Mucosa of descending colon (tissue), 3 donors: ENCODE measurements at regions not wholly inside any gene's neighbourhood (a gene's known extent, or its start where the extent isn't known, plus 50 kb on each side); places are given as distances from the start of the nearest gene placed in this dataset.
"Not testable (repeated sequence)": the region's sequence is repeated elsewhere in the genome, so short reads cannot be mapped to it uniquely, and the experiment has no call there.

Source experiments
- ATAC-seq: fragments of 200-7000 bp; cut with Tn5 transposase; one replicate; pipeline ENCODE4 v1.9.1; 2020; ENCODE audit warnings: mild to moderate bottlenecking, moderate library complexity
- DNase-seq, 3 donors: peaks; one replicate each; pipeline ENCODE4 v3.0.0-alpha.2; 2020
- H3K36me3 ChIP-seq: fragments of 200-600 bp; one replicate; pipeline ENCODE4 v1.8.0; 2021; ENCODE audit warnings: low read depth, mild to moderate bottlenecking
- H3K4me1 ChIP-seq: fragments of 200-600 bp; one replicate; pipeline ENCODE4 v1.8.0; 2021; ENCODE audit warnings: low read depth, mild to moderate bottlenecking
- H3K4me3 ChIP-seq: fragments of 200-600 bp; one replicate; pipeline ENCODE4 v1.8.0; 2021; ENCODE audit warnings: mild to moderate bottlenecking
- H3K9me3 ChIP-seq: fragments of 200-600 bp; one replicate; pipeline ENCODE4 v1.8.0; 2021; ENCODE audit warnings: mild to moderate bottlenecking
- CTCF ChIP-seq: fragments of 200-600 bp; IDR thresholded peaks from one replicate; pipeline ENCODE4 v1.8.0; 2022; ENCODE audit warnings: antibody characterized with exemption, mild to moderate bottlenecking
- intact Hi-C, 2 donors: fragments of 100-400 bp; cut with DNase I in 1 of 2; cut with micrococcal nuclease in 1 of 2; formaldehyde crosslinking; loops; one replicate each; pipeline versions ENCODE4 v1.11.0 to v1.11.1; 2022; cut with DNase I, micrococcal nuclease
- donor health status: DM: no; HTN: no; CAD: no; lungs with moderate emphysema.
- donor health status: DM: no; HTN: no; CAD: no.
- donor health status: DM: no; HTN: yes; CAD: no.

- no peaks in the 10 kb centered on the region for H3K36me3 ChIP-seq
- ATAC-seq (no peak), DNase-seq (no peak)
- intact Hi-C loops = no loop called here
- no peak for TF ChIP-seq CTCF
- H3K4me3 ChIP-seq = no peak overlapping the region
- no peaks in the 10 kb centered on the region for H3K9me3 ChIP-seq
- no peaks in the 10 kb centered on the region for H3K4me1 ChIP-seq
These were observed 247.4 kb upstream of the ST6GAL2 start for GRCh38 chr2:107133412-107133811.

GRCh38 chr2:107136733-107137132 is 250.8 kb upstream of the ST6GAL2 start:
- DNase-seq (no peak), ATAC-seq (no peak)
- no peaks in the 10 kb centered on the region for H3K9me3 ChIP-seq
- no peaks in the 10 kb centered on the region for H3K36me3 ChIP-seq
- TF ChIP-seq CTCF = no peak
- H3K4me3 ChIP-seq = no peak overlapping the region
- intact Hi-C loops = no loop called here
- H3K4me1 ChIP-seq = no peaks in the 10 kb centered on the region

GRCh38 chr2:107137706-107138105 is 251.7 kb upstream of the ST6GAL2 start:
- Histone ChIP-seq H3K4me3 (no peak overlapping the region), H3K9me3 (no peaks in the 10 kb centered on the region), H3K4me1 (no peaks in the 10 kb centered on the region), H3K36me3 (no peaks in the 10 kb centered on the region)
- DNase-seq = no peak
- TF ChIP-seq CTCF = no peak
- intact Hi-C loops = no loop called here
- ATAC-seq = no peak

- no peak for ATAC-seq
- no peak for TF ChIP-seq CTCF
- Histone ChIP-seq H3K36me3 (no peaks in the 10 kb centered on the region), H3K4me3 (no peak overlapping the region), H3K4me1 (no peaks in the 10 kb centered on the region), H3K9me3 (no peaks in the 10 kb centered on the region)
- intact Hi-C loops = no loop called here
- no peak for DNase-seq
These were observed 260.2 kb upstream of the ST6GAL2 start for GRCh38 chr2:107146181-107146580.

- ATAC-seq, H3K4me1 ChIP-seq, H3K36me3 ChIP-seq, DNase-seq, H3K9me3 ChIP-seq, intact Hi-C loops, H3K4me3 ChIP-seq: not testable (repeated sequence)
These were observed 260.7 kb upstream of the ST6GAL2 start for GRCh38 chr2:107146645-107147044.

GRCh38 chr2:107148055-107148454 is 262.1 kb upstream of the ST6GAL2 start:
- H3K9me3 ChIP-seq = no peaks in the 10 kb centered on the region
- no peaks in the 10 kb centered on the region for H3K36me3 ChIP-seq
- no peak for TF ChIP-seq CTCF
- DNase-seq = no peak
- no peak overlapping the region for H3K4me3 ChIP-seq
- ATAC-seq = no peak
- intact Hi-C loops = no loop called here
- H3K4me1 ChIP-seq = no peaks in the 10 kb centered on the region
